Activated CD8-positive, alpha-beta memory T cell treated with anti-CD3 and anti-CD28 coated beads, Interleukin-2, amount 50 U/mL, for 1 hour (primary cell): ENCODE measurements at regions not wholly inside any gene's neighbourhood (a gene's known extent, or its start where the extent isn't known, plus 50 kb on each side); places are given as distances from the start of the nearest gene placed in this dataset.
"Not testable (repeated sequence)": the region's sequence is repeated elsewhere in the genome, so short reads cannot be mapped to it uniquely, and the experiment has no call there.

ENCODE experiments used
- DNase-seq: peaks from one replicate; pipeline ENCODE4 v3.0.0-alpha.2; 2020; ENCODE audit errors: extremely low read depth

GRCh38 chr16:85514598-85515318, 98.4 kb upstream of the GSE1 start:
- DNase-seq: no peak

DNA sequence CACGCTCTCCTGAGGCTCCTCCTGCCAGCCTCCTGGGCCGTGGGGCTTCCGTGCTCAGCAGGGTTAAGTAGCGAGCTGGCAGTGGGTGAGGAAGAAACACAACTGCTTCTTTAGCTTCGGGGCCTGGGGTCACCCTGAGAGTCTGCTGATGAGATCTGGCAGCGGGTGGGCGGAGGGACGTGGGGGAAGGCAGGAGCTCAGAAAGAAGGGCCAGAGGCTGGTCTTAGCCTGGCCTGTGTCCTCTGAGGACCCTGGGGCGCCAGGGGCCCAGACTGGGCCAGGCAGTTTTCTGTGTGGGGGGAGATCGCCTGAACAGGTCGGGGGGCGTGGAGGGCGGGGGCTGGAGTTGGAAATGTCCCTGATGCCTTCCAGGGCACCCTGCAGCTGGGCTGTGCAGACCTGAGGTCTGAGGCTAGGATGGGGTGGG, 97.8 kb upstream of the GSE1 start:
- DNase-seq: no peak

GRCh38 chr16:85515830-85516397, 97.2 kb upstream of the GSE1 start:
- DNase-seq: no peak

DNA sequence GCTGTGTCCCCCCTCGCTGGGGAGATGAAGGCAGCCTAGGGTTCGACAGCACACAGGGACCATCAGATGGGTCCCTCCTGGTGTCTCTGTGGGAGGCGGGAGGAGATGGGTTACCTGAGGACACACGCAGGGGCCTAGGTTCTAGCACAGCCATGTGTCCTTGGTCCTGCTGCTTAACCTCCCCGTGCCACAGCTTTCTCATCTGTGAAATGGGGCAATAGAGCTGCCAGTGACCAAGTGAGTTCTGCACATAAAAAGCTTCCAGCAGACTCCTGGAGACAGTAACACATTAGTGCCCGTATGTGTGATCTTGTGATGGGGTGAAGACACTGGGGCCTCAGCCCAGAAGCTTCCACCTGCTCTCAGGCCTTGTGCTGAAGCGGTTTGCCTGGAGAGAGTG, 96.0 kb upstream of the GSE1 start:
- DNase-seq: no peak

- no peak for DNase-seq
Observed at GRCh38 chr16:85517563-85518179, 95.5 kb upstream of the GSE1 start.

DNA sequence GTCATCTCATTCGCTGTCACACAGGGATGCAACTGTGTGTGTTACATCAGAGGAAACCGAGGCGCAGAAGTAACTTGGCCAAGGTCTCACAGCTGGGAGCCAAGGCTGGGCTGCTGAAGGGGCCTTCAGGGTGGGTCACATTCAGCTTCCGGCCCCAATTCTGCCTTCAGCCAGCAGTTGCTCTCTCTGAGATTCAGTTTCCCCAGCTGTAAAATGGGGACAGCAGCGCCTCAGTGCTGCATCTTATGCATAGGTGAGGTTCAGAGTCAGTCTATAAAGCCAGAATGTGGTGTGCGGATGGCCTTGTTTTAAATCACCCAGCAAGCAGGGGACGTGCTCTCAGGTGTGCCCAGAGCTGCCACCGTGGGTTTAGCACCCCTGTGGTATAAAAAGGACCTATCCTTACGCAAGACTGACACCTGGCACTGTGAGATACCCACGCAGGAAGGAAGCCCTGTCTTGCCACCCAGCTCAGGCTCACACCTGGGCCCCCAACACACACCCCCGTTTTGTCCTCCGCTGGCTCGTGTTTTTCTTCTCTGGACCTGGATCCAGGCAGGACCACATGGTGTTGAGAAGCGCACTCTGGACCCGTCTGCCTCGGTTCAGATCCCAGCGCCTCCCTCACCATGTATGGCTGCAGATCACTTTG, 94.6 kb upstream of the GSE1 start:
- no peak for DNase-seq

GRCh38 chr16:85519050-85519440, 94.1 kb upstream of the GSE1 start:
- DNase-seq: not testable (repeated sequence)

GRCh38 chr16:85519540-85520231, 93.4 kb upstream of the GSE1 start:
- no peak for DNase-seq

DNA sequence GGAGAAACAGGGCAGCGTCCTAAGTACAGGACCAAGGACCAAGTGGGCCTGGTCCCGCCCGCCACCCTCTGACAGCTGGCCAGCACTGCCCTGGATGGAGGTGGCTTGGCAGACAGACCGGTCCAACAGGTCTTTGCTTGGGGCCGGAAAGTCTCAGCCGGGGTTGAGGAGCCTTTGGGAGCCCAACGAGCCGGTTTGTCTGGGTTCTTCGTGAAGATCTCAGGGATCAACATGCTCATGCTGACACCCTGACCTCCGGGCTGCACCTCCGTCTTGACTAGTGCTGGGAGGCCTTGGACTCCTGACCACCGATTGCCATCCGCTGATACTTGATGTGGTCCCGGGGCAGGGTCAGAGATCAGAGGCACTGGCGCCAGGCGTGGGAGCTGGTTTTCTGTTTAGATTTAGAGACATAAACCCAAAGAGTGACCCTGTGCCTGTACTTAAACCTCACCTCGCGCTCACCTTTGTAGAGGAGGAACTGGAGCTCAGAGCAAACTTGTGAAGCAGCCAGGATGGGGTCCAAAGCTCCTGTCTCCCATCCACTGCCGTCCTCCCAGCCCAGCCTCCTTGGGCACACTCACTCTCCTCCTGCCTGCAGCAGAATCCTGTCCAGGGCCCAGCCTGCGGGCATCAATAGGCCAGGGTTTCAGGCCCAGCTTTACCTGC, 92.1 kb upstream of the GSE1 start:
- no peak for DNase-seq

- DNase-seq: no peak
Observed at GRCh38 chr16:85521552-85522307, 91.4 kb upstream of the GSE1 start.

DNA sequence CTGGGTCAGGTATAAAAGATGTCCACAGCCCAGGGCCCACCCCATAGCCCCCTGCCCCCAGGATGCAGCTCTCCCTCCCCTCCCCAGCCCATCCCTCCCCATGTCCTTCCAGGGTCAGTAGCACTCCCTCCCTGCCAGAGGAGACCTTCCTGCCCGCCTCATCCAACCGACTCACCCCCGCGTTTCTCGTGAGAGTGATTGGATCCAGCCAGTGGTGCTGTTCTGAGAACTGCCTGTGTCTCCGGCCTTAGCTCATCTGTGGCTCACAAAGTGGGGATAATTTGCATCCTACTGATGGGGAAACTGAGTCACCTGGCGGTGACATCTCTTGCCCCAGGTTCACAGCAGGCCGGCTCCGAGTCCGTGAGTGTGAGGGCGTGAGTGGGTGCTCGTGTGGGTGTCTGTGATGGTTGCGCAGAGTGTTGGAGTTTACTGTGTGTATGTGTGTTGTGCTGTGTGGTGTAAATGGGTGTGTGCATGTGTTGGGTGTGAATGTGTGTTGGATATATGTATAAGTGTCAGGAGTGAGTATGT, 90.7 kb upstream of the GSE1 start:
- DNase-seq: no peak

DNA sequence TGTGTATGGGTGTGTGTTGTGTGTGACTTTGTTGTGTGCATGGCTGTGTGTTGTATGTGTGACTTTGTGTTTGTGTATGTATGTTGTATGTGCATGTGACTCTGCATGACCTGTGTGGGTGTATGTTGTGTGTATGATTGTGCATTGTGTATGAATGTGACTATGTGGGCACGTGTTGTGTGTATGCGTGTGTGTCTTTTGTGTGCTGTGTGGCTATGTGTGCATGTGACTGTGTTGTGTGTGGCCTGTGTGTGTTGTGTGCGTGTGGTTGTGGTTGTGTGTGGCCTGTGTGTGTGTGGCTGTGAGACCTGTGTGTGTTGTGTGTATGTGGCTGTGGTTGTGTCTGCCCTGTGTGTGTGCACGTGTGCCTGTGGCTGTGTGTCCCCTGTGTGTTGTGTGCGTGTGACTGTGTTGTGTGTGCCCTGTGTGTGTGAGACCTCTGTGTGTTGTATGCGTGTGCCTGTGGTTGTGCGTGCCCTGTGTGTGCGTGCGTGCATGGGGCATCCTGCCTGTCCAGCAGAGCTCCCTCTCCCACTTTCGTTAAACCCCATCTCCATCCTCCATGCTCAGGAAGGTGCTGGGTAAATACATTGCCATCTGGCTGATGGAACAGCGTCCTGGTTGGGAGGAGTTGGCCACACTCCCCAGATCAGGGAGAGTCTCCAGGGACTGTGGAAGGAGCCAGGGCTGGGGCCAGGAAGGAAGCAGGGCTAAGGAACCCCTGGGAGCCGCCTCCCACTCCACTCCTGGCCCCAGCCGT, 90.1 kb upstream of the GSE1 start:
- no peak for DNase-seq

DNA sequence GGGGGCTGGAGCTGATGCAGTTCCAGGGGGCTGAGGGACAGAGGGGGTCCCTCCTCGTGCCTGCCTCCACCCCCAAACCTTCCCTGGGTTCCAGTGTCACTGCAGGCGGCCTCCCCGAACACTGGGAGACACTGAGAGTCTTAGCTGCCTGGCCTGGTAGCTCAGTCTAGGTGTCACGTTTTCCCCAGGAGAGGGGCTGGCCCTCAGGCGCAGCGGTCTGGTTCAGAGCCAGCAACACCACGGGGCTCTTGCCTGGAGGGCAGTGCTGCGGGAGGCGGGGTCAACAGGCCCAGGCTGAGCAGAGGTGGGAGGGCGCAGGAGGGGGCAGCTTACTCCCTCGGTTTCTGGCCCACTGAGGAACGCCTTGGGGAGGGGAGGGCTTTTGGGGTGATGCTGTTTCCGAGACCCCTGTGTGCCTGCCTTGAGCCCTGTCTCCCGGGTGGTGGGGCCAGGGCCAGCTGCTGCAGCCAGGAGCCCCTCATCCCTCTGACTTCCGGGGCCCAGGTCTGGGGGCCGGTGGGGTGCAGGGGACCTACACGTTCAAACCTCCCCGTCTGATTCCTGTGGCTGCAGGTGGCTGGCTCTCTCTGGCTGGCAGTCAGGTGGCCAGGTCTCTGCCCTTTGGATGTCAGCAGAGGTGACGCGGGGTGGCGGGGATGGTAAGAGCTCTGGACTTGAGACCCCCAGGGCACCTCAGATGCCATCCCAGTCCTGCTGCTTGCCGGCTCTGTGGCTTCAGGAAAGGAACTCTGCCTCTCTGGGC, 89.3 kb upstream of the GSE1 start:
- DNase-seq: no peak

GRCh38 chr16:85524365-85524629, 88.8 kb upstream of the GSE1 start:
- no peak for DNase-seq

- no peak for DNase-seq
Observed at GRCh38 chr16:85524630-85525419, 88.3 kb upstream of the GSE1 start.

DNA sequence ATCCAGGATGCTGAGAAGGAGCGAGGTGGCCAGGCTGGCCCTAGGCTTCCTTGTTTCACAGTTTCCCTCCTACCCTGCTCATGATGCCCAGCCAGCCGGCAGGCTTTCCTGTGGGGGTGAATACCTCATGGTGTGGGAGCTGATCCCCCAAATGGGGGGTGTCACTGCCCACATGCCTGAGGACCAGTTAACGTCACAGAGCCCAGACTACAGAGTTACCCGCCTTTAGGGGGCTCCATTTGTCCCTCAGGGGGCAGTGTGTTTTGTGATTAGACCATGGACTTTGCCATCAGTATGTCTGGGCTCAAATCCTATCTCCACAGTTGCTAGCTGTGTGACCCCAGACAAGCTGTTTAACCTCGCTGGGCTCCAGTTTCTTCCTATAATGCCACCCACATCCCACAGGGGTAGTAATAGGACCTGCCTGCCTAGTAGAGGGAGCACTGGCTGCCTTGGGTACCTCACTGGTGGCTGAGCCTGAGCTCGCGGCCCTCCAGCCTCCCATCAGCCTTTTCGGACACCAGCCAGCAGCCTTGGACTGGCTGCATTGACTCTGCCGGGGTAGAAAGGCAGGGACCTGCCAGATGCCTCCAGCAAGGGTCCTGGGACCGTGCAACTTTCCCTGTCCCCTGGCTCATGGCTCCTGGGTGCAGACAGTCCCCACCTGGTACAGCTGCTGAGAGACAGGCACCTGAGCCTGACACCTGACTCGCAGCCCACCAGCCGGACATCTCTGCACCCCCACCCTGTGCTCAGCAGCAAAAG, 87.5 kb upstream of the GSE1 start:
- no peak for DNase-seq

GRCh38 chr16:85526185-85526974, 86.7 kb upstream of the GSE1 start:
- no peak for DNase-seq
